ENCODE measurements at regions not wholly inside any gene's neighbourhood (a gene's known extent, or its start where the extent isn't known, plus 50 kb on each side); places are given as distances from the start of the nearest gene placed in this dataset.

DNA sequence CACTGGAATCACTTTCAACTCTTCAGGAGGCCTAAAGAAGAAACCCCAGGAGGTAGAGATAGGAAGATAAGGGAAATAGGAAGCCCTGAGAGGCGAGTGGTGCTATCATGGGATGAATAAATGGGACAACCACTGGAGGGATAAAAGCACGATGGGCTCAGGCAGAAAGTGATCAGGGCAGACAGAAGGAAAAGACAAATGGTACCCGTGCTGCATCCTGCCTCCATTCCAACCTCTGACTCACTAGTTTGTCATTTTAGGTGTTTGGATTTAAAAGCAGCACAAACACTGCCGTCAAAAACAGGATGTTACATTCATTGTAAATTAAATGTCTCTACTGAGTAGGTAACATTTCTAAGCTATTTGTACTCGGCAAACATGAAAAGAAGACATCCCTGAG is 314.3 kb upstream of the HTR2A start:
- TF ChIP-seq ZFX (IDR thresholded peaks at IDR 0.05), result no peak
- TF ChIP-seq, protein P1, sequence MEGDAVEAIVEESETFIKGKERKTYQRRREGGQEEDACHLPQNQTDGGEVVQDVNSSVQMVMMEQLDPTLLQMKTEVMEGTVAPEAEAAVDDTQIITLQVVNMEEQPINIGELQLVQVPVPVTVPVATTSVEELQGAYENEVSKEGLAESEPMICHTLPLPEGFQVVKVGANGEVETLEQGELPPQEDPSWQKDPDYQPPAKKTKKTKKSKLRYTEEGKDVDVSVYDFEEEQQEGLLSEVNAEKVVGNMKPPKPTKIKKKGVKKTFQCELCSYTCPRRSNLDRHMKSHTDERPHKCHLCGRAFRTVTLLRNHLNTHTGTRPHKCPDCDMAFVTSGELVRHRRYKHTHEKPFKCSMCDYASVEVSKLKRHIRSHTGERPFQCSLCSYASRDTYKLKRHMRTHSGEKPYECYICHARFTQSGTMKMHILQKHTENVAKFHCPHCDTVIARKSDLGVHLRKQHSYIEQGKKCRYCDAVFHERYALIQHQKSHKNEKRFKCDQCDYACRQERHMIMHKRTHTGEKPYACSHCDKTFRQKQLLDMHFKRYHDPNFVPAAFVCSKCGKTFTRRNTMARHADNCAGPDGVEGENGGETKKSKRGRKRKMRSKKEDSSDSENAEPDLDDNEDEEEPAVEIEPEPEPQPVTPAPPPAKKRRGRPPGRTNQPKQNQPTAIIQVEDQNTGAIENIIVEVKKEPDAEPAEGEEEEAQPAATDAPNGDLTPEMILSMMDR (conservative IDR thresholded peaks at IDR 0.05), result no peak
- H3K27ac ChIP-seq, result no peak overlapping the region

DNA sequence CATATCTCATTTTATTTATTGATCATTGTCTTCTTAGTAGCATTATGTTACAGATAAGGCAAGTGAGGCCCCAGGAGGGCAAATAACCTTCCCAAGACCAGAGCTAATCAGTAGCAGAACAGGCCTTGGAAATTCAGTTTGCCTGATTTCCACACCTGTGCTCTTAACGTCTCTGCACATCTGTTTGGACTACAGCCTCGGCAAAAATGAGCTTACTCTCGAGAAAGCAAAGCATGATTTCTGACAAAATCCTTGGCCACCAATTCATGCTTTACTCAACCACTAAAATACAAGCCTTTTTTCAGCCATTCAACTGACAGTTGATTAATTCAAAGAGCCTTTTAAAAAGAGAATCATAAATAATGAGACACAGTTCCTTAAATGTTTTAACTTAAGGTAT is 309.3 kb upstream of the HTR2A start:
- H3K27ac ChIP-seq, result no peak overlapping the region
- no peak for TF ChIP-seq ZFX (IDR thresholded peaks at IDR 0.05)
- TF ChIP-seq, protein P1 (conservative IDR thresholded peaks at IDR 0.05), result no peak

DNA sequence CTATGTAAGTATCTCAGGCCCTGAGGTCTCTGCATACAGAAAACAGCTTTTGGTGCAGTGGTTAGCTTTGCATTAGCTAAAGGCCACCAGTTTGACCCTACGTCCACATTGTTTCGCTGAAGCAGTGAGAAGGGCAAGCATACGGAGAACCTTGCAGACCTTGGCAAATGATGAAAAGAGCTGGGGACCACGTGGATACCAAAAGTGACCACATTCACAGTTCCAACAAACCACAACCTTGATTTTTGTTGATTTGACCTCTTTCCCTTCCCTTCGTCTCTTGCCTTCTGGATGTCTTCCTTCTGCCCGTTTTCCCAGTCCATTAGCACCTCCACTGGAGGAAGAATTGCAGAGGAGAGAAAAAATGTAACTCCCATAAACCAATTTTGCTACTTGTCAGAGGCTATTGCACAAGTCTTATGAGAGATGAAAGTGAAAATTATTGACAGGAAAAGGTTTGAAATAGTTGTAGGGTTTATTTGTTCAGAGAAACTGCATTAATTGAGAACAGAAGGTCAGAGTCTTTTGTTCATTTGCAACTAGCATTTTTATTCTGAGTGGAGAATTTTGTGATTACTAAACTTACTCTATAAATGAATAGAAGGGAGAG is 293.9 kb upstream of the HTR2A start:
- TF ChIP-seq, protein P1 (conservative IDR thresholded peaks at IDR 0.05), result no peak
- TF ChIP-seq ZFX (IDR thresholded peaks at IDR 0.05), result no peak
- H3K27ac ChIP-seq, result no peak overlapping the region

DNA sequence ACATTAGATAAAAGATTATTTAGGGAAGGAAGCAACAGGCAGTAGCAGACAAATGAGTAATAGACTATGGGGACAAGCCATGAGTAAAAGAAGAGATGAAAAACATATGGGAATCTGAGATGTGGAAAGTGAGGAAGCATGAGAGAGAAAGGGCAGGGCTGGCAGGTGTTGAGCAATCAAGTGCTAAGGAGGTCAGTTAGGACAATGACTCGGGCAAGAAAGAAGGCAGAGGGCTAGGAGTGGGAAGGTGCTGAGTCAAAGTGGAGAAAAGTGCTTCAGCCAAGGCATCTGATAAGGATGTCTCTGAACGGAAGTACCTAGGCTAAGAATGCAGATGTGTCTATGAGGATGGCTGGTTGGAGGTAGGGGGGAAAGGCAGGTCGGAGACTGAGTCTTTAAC is 291.9 kb upstream of the HTR2A start:
- no peak for TF ChIP-seq ZFX (IDR thresholded peaks at IDR 0.05)
- TF ChIP-seq, protein P1 (conservative IDR thresholded peaks at IDR 0.05), result no peak
- no peak overlapping the region for H3K27ac ChIP-seq

DNA sequence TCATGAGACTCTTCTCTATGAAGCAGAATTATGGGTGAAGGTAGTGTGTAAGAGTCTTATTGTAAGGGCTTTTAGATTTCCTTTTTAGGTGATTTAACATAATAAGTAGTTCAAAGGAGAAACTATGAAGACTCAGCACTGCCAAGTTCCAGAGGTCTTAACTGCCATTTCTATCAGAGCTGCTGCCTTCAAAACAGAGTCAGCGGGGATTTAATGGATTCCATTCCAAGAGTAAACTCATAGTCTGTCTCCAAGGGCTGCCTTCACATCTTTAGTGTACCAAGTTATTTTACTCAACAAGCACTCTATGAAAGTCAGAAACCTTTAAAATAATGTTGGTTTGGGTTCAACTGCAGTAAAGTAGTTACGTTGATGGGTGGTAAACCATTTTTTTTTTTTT is 289.6 kb upstream of the HTR2A start:
- H3K27ac ChIP-seq, result no peak overlapping the region
- TF ChIP-seq ZFX (IDR thresholded peaks at IDR 0.05), result no peak
- TF ChIP-seq, protein P1 (conservative IDR thresholded peaks at IDR 0.05), result no peak

DNA sequence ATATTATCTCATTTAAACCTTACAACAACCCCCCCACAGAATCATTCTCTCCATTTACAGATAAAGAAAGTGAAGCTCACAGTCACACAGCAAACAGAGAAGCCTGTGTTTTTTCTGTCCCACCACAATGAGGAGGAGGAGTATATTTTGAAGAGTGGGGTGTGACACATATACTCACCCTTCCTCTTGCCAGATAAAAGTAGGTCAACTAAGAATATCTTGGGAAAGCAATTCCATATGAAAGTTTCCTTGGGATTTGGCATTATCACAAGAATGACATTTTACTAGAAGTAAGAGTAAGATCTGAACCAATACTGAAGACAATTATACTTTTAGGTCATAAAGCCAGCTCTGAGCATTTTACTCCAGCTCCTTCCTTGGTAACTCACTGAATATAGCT is 287.5 kb upstream of the HTR2A start:
- TF ChIP-seq ZFX (IDR thresholded peaks at IDR 0.05), result no peak
- TF ChIP-seq, protein P1 (conservative IDR thresholded peaks at IDR 0.05), result no peak
- no peak overlapping the region for H3K27ac ChIP-seq

DNA sequence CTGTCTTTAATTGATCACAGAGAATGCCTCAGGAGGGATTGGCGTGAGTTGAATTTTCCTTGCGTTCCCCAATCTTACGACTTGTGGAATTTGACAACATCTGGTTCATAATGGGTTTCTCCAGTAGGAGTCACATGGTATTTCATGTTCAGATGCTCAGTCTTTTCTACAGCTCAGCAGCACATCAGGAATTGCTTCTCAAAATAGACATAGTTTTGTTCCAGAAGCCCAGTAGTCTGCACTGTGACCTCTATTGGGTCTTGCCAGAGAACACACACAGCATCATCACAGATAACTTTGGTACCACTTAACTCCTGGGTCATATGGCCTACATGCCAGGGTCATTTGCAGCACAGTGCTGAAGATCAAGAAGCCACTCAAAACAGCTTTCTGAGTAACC is 282.5 kb upstream of the HTR2A start:
- TF ChIP-seq ZFX (IDR thresholded peaks at IDR 0.05), result no peak
- TF ChIP-seq, protein P1 (conservative IDR thresholded peaks at IDR 0.05), result no peak

More for the DNA sequence above, 282.5 kb upstream of the HTR2A start:
- H3K27ac ChIP-seq, result no peak overlapping the region

All from C4-2B (cell line).